Activated T-cell treated with anti-CD3 and anti-CD28 coated beads for 1 hour (primary cell): ENCODE measurements at regions not wholly inside any gene's neighbourhood (a gene's known extent, or its start where the extent isn't known, plus 50 kb on each side); places are given as distances from the start of the nearest gene placed in this dataset.
A peak's percentile ranks its signal among the peaks of the same experiment; 100 is the strongest.
"Not testable (repeated sequence)": the region's sequence is repeated elsewhere in the genome, so short reads cannot be mapped to it uniquely, and the experiment has no call there.

Experiments used
- DNase-seq: peaks from one replicate; pipeline ENCODE4 v3.0.0-alpha.2; 2020; ENCODE audit warnings: low read depth

DNA sequence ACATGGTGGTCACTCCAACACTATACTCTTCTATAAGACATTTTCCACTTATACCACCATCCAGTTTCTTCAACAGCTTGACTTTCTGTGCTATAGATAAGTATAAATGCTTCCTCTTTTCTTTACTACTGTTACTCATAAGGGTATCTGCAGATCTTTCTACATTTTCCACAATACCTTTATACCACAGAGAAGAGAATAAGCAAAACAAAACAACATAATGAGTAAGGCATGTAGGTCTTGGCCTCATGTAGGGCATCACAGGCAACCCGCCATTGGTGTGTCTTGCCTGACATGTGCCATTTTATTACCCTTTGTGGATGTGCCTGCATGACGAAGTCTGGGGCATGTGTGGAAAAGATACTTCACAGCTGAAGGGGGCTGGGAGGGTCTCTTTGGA, 265.3 kb upstream of the STARD13 start:
- no peak for DNase-seq

DNA sequence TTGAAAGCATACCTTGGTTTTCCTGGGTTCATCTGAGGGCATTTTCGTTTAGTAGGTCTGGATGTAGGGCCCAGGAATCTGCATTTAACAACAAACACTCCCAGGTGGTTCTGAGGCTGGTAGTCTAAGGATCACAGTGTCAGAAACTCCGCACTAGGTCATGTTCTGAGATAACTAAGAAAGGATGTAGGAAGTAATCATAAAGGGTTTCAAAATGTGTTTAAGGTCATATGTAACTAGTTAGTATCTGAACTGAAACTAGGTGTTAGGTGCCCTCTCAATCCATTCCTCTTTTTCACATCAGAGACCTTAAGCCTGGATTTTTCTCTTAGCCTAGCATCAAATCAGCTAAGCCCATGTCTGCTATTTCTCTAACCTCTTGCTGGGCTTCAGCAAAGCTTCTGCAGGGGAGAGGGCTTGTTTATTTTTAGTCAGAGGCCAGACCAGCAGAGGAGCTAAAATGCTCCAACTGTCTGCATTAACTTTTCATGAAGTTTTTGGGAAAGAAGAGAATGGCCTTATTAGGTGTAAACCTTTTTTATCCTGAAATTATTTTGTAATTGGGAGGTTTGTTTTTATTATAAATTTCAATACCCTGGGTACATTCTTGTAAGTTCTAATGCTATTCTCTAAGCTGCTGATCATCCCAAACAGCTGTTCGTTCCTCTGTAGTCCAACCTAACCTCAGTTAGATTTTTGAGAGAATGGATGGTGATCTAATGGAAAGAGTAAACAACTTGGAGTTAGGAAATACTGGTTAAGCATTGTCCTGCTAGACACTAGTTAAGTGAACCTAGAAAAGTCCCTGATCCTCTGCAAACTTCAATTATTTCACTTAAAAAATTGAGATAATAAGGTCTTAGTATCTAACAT, 262.8 kb upstream of the RFC3 start:
- no peak for DNase-seq

DNA sequence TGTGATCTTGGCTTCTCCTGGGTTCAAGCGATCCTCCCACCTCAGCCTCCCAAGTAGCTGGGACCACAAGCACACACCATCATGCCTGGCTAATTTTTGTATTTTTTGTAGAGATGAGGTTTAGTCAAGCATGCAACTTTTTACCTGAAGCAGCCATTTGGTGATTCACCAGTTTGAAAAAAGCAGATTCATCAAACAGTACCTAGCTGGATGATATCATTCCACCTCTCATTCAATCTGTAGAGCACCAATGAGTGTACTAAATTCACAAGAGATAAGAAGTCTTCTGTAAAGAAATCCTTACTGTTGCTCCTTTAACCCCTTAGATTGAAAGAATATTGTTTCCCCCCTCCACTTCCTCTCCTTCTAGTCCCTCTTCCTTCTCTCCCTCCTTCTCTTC, 261.1 kb upstream of the RFC3 start:
- DNase-seq: no peak

DNA sequence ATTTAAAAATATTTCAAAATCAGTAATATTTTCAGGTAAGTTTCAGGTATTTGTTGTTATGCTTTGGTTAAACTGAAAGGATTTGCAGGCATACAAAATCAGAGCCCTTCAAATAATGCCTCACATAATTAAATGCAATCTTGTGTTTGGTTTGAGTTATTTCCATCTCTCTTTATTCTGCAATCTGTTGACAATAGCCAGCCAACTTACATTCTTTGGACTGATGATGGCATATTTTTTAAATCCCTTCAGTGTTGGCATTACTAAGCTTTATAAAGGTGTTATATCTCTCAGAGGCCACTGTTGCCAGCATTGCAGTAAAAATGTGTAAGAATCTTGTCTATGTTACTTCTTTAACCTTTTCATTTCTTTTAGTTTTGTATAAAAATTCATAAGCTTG, 257.2 kb upstream of the RFC3 start:
- DNase-seq: no peak

DNA sequence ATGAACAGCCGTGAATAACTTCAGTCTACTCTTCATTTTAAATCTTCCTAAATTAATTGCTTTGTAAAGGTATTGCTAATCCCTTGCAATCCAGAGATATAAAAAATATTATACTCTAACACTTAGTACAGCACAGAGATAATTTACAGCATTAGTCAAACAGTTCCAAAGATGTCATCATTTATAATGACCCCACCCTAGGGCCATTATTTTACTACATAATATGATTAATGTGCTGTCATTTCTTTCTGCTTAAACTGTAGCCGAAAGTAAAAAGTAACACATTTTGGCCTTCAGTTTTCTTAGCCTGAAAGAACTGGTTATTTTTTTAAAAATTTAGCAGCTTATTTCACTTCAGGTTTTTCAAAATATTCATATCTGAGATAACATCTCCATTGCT, 256.3 kb upstream of the RFC3 start:
- no peak for DNase-seq

DNA sequence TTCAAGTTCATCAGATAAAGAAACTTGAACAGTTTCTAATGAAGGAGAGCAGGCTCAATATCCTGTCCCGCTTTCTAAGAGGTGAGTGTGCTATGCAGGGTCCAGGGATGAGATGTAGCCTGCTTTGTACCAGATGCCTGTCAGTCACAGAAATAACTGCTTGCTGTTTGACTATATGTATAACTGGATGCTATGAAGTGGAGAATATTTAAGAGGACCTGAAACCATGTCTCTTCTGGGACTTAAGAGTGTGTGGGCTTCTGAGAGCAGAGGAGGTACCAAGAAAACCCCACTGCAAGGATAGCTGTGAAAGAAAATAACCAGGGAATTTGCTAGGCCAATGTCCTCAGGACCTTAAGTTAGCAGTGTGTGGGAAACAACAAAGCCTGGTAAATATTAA, 246.3 kb upstream of the RFC3 start:
- no peak for DNase-seq

DNA sequence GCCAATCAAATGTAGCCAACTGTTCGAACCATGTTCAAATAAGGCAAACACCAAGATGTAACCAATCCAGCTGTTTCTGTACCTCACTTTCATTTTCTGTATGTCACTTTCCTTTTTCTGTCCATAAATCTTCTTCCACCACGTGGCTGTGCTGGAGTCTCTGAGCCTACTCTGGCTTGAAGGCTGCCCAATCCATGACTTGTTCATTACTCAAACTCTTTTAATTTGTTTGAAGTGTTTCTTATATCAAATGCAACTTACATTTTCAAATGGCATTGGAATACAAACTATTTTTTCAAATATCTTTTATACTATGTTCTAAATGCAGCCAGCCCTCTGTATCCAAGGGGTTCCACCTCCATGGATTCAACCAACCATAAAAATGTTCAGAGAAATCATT, 245.6 kb upstream of the RFC3 start:
- not testable (repeated sequence) for DNase-seq

DNA sequence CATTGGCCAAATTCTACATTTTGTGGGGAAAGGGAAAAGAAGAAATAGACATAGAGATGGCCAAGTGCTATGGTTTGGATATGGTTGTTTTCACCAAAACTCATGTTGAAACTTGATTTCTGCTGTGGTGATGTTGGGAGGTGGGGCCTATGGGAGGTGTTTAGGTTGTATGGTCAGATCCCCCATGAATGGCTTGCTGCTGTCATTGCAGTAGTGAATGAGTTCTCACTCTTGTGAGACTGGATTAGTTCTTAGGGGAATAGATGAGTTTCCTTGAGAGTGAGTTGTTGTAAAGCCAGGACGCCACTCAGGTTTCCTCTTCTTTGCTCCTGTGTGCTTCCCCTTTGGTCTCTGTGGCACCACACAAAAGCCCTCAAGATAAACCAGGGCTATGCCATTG, 242.6 kb upstream of the RFC3 start:
- no peak for DNase-seq

DNA sequence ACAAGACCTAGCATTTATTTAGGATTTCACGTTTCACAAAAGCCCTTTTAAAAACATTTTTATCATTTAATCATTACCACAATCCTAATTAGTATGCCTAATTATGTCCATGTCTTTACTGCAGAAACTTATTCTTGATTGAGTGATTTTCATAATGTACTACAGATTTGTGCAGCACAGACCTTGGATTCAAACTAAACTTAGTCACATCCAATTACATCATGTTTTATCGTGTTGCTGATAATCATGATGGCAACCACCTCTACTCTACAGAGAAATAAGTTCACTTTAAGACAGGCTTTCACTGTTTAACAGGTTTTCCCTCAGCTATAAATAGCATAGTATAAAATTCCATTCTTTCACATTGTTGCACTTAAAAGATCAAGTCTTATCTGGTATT, 240.9 kb upstream of the RFC3 start:
- DNase-seq: no peak

DNA sequence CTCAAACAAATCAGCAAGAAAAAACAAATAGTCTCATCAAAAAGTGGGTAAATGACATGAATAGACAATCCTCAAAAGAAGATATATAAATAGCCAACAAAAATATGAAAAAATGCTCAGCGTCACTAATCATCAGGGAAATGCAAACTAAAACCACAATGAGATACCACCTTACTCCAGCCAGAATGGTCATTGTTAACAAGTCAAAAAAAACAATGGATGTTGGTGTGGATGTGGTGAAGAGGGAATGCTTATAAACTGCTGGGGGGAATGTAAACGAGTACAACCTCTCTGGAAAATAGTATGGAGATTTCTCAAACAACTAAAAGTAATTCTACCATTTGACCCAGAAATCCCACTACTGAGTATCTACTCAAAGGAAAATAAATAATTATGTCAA, 239.2 kb upstream of the RFC3 start:
- DNase-seq: no peak

DNA sequence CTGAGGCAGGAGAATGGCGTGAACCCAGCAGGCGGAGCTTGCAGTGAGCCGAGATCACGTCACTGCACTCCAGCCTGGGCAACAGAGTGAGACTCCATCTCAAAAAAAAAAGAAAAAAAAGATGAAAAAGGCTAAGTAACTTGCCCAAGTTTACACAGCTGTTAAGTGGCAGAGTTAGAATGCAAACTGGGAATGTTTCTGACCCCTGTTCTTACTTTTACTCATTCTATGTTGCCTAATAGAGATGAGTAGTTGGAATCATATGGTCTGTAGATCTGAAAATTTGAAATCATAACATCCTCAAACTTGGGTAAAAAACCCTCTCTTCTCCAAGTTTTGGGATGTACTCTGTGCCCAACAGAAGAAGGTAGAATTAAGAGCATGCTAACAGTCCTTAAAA, 235.8 kb upstream of the RFC3 start:
- DNase-seq: no peak

DNA sequence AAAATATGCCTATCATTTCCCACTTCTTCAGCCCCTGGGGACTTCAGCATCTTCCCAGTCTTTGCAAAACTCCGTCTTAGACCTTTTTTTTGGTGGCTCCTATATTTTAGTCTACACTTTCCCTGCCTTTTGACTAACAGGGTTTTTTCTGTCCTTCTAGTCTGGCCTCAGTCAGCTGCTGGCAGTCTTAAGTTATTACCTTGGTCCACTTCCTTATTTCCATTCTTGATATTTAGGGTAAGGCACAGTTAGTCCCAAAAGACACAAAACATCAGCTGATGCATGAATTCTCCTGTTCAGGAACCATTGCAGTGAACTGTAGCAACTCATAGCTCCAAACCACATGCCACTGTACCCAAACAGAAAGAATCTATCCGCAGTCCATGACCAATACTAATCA, 234.6 kb upstream of the RFC3 start:
- DNase-seq: no peak

DNA sequence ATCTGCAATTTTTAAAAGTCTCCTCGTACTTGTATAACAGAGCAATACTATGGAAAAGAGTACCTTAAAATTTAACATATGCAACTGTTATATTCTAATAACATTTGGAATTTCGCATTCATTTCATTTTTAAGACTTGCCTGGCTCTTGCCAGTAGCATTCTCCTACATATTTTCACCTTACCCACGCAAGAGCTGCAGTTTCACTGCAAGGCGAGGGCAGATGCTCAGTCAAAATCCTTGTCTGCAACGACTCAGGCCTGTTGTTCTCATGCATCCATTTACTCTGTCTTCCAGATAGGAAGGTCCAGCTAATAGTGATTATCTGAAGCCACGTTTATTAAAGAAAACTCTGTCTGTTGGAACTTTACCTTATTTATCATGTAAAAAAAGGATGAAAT, 227.0 kb upstream of the RFC3 start:
- no peak for DNase-seq

DNA sequence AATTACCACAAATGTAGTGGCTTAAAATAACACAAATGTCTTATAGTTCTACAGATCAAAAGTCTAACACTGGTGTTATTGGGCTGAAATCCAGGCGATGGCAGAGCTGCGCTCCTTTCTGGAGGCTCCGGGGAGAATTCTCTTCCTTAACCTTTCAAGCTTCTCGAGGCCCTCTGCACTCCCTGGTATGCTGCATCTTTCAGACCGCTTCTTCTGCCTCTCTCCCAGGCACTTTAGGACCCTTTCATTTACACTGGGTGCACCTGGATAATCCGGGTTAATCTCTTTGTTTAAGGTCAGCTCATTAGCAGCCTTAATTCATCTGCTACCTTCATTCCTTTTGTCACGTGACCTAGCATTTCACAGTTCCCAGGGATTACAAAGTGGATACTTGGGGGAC, 211.3 kb upstream of the RFC3 start:
- DNase-seq: no peak

DNA sequence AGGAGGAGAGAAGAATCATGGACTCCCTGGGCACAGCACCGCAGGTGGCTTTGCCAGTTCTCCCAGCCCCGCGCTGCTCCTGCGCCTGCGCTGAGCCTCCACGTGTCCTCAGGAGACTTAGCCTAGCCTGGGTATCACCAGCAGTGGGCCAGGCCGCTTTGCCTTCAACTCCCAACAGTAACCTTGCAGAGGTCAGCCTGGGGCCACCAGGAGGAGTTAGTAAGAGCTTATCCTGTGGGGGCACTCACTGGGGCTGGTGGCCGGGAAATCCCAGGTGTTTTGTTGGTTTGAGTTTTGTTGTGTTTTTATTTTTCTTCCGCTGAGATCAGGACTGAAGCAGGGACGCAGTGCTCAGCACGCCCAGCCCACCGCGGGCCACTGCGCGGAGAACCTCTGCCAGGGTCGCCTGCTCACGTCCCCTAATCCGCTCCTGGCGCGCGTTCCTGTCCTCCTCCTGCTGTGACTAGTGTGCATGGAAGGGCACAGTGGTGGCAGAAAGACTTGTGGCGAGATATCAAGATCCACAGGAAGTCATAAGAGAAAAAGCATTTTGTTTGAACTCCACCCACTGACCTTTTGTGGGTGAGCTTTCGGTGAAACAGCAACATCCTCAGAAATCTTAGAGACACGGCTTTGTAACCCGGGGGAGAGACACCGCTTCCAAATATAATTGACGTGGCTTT, 207.4 kb upstream of the RFC3 start:
- peak; percentile 31 for DNase-seq

DNA sequence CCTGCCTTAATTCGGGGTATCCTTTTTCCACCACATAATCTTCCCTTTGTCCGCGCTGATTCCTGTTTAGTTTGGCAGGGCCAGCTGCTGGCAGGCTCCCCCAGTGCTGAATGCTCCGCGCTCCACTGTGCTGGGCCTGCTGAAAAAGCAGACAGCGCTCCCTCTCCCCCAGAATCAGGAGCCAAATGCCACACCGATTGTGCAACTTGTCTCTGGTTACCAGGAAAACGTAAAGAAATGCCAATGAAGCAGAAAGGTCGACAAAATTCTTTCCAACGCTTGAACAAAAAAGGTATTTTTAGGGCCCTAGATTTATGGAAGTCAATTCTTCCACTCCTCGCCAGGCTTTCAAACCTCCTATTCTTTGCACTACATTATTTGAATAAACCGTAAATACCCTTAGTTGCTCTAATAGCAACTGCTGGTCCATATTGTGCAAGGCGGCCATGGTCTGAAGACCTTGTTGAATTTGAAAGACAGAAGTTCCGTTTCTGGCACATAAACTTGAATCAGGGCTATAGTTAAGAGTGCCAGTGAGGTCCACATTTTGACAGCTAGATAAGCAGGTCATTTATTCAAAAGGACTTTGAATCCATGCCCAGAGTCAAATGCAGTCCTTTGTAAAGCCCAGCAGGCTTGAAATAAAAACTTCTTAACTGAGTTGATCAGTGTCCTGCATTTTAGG, 206.7 kb upstream of the RFC3 start:
- DNase-seq: no peak

DNA sequence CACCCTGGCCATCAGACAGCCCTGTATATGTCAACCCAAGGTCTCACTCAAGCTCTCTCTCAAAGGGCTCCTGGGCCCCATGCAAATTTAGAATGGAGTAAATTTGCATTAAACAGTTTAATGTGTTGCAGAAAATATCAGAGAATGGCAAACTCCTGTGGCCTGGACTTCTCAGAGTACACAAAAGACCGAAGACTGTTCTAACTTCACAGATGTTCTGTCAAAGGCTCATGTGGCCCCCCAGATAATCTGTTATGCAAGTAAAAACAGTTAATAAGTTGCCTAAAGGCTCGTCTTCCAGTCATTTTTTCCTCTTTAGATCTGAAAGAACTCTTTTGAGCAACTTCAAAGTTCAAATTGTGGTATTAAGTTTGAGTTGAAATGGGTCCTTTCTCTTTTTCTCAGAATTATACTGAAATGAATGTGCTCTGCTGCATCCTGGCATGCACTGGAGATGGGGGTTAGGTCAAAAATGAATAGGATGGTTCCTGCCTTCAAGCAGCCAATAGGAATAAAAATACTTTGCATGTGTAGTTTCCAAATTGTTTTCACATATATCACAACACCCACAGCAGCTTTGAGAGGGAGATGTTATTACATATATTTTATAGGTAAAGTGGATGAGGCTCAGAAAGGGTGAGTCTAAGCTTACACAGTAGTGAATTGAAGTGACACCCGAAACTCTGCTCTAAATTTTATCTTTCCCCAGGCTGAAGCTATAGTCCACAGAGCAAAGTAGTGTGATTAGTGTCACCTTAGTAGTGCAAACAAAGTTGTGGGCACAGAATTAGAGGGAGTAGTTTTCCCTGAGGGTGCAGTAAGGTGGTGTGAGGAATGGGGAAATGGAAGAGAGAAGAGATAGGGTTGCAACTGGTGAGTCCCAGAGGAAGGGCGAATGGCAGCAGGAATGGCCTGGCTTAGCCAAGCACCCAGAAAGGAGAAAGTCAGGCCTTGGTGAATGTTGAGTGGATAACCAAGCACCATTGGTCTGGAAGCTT, 205.0 kb upstream of the RFC3 start:
- DNase-seq: no peak

DNA sequence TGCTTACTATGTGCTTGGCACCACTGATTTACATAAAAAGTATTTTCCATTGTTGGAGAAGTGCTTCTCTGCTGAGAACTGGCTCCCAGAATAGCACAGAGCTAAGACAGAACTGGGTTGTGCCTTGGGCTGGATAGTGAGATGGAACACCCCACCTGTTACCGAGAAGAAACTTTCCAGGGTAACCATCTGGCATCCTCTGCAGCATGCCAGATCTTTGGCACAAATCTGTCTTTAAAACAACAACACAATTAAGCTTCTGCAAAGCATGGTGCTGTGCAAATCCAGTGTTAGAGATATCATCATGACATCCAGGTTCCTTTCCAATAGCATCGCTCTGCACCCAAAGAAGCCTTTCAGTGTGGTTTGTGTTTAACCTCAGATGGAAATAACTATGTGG, 202.5 kb upstream of the RFC3 start:
- no peak for DNase-seq

DNA sequence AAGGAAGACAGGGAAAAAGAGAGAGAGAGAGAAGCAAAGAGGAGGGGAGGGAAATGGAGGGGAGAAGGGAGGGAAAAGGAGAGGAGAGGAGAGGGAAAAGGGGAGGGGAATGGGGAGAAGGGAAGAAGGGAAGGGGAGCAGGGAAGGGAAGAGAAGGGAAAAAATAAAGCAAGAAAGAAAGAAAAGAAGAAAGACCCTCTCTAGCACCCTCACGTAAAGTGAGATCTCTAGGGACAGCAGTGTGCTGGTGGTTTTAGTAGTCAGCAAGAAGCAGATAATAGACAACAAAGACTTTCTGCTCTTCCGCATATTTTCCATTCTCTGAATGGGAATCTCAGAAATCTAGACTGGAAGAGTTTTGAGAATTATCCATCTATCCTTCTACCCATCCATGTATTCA, 201.8 kb upstream of the RFC3 start:
- no peak for DNase-seq

DNA sequence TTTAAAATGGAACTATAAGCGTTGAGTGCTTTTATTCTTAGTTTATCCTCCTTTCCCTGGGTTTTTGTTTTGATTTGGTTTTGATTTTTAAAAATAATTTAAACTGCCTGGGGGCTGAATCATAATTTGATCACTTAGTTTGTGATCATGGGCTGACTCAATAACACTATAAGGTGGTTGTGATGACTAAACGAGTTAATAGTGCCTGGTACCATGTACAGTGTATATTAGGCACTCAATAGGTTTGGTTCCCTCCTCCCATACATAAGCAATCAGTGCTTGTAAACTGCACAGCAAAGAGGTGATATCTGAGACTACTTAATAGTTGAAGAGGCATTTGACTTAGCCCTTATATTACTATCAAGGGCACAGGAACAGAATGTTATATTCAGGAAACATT, 200.9 kb upstream of the RFC3 start:
- no peak for DNase-seq

DNA sequence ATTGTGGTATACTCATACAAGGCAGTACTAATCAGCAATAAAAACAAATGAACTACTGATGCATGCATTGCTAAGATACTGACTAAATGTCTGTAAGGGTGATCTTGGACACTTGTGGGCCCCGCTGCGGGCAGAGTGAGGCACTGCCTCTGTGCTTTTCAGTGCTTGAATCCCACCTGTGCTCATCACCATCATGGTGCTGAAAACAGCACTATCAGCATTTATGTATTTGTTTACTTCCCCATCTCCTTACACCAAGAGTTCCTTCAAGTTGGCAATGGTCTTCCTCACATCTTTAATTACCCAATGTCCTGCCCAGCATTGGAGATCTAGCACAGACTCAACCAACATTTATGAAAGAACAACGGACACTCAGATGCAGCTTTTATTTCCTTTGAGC, 193.7 kb upstream of the RFC3 start:
- DNase-seq: no peak

DNA sequence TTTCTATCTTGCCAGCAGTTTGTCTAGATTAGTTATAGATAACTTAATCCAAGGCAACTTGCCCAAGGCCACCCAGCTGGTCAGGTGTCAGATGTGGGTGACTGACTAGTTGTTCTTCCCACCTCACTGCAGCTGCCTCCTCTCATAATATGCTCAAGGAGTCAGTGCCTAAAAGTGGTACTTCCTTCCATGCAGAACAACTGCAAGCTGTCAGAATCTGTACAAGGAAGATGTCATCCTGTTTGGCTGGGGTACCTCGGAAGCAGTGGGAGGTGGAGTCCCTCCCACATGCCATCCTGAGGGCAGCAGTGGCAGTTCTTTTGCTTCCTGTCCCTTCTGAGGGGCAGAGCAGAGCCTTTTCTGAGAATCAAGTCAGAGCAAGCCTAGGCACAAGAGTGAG, 193.2 kb upstream of the RFC3 start:
- no peak for DNase-seq
